ENCODE measurements at regions not wholly inside any gene's neighbourhood (a gene's known extent, or its start where the extent isn't known, plus 50 kb on each side); places are given as distances from the start of the nearest gene placed in this dataset.
A peak's percentile ranks its signal among the peaks of the same experiment; 100 is the strongest.

DNA sequence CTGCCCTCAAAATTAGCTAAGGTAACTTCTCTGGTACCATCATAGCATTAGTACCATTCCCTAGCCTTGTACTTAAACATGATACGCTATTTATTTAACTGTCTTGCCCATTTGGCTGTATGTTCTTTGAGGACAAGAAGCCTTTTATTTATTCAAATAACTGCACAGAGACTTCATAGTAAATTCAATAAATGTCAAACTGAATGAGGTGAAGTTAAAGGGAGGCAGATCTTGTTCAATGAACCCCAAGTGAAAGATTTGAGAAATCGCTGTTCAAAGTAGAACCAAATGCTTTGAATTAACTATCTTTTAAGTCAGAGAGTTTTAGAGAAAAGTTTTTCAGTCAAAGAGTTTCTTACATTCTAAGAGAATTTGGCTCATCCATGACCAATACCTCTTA is 203.6 kb downstream of the GXYLT1 start:
- no peaks in the 10 kb centered on the region for H3K36me3 Mint-ChIP-seq
- DNase-seq, result no peak
- H3K27ac Mint-ChIP-seq, result no peak overlapping the region
- H3K9me3 Mint-ChIP-seq, result peaks cover 0 to 8% (median 4%) of the 10 kb centered on the region in 6 donors
- no peaks in the 10 kb centered on the region for H3K4me1 Mint-ChIP-seq
- peaks cover 2 to 5% (median 3%) of the 10 kb centered on the region in 3 donors for H3K27me3 Mint-ChIP-seq (ENCODE audit: low read depth in 3 of 3)
- H3K4me3 Mint-ChIP-seq, result no peak overlapping the region

- Mint-ChIP-seq H3K4me3 (no peak overlapping the region), H3K9me3 (peaks cover 0 to 7% (median 2%) of the 10 kb centered on the region in 6 donors), H3K4me1 (no peaks in the 10 kb centered on the region), H3K27me3 (ENCODE audit: low read depth in 3 of 3) (peaks cover 2 to 5% (median 3%) of the 10 kb centered on the region in 3 donors), H3K36me3 (no peaks in the 10 kb centered on the region), H3K27ac (no peak overlapping the region)
- no peak for DNase-seq
Measured at GRCh38 chr12:41940571-41940970, 204.1 kb downstream of the GXYLT1 start.

GRCh38 chr12:41936333-41936732 is 208.3 kb downstream of the GXYLT1 start:
- DNase-seq, result no peak
- no peaks in the 10 kb centered on the region for H3K36me3 Mint-ChIP-seq
- H3K9me3 Mint-ChIP-seq, result no peaks in the 10 kb centered on the region
- peaks cover 14 to 16% of the 10 kb centered on the region in 2 donors for H3K4me1 Mint-ChIP-seq
- peaks cover 2 to 13% (median 3%) of the 10 kb centered on the region in 3 donors for H3K27me3 Mint-ChIP-seq (ENCODE audit: low read depth in 3 of 3)
- H3K27ac Mint-ChIP-seq, result no peak overlapping the region
- H3K4me3 Mint-ChIP-seq, result no peak overlapping the region

DNA sequence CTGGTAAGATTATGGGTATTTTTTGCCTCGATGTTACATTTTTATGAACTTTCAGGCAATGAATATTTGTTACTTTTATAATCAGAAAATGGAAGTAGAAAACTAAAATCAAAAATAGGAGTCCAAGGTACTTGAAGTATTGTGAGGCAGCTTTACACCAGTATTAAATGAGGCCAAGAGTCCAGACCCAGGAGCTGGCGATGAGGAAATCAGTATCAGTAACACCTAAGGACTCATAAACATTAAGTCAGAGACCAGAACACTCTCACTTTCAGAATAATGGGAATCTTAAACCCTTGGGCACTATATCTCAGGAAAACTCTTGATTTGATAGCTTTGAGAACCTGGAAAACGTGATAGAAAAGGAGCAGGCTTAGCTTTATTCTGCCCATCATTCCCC is 208.8 kb downstream of the GXYLT1 start:
- H3K4me1 Mint-ChIP-seq, result peaks cover 18 to 20% of the 10 kb centered on the region in 2 donors
- H3K9me3 Mint-ChIP-seq, result no peaks in the 10 kb centered on the region
- no peaks in the 10 kb centered on the region for H3K36me3 Mint-ChIP-seq
- no peak overlapping the region for H3K4me3 Mint-ChIP-seq
- H3K27ac Mint-ChIP-seq, result no peak overlapping the region
- no peak for DNase-seq
- peaks cover 2 to 13% (median 3%) of the 10 kb centered on the region in 3 donors for H3K27me3 Mint-ChIP-seq (ENCODE audit: low read depth in 3 of 3)

- Mint-ChIP-seq H3K4me1 (peaks cover 22 to 34% of the 10 kb centered on the region in 2 donors), H3K27me3 (ENCODE audit: low read depth in 3 of 3) (peaks cover 2 to 13% (median 6%) of the 10 kb centered on the region in 3 donors), H3K9me3 (no peaks in the 10 kb centered on the region), H3K36me3 (no peaks in the 10 kb centered on the region), H3K27ac (peak overlapping the region in 5 of 6 donors; percentile 12 to 76 (median 40)), H3K4me3 (peak overlapping the region; percentile 74 to 94 (median 81))
- DNase-seq, result peak; percentile 7 to 29 (median 21)
Measured at GRCh38 chr12:41932470-41932991, 212.1 kb downstream of the GXYLT1 start.

- H3K4me1 Mint-ChIP-seq, result peaks cover 22 to 34% of the 10 kb centered on the region in 2 donors
- H3K9me3 Mint-ChIP-seq, result no peaks in the 10 kb centered on the region
- peaks cover 0 to 11% (median 6%) of the 10 kb centered on the region in 3 donors for H3K27me3 Mint-ChIP-seq (ENCODE audit: low read depth in 3 of 3)
- DNase-seq, result no peak
- H3K27ac Mint-ChIP-seq, result no peak overlapping the region
- no peaks in the 10 kb centered on the region for H3K36me3 Mint-ChIP-seq
- peak overlapping the region; percentile 48 to 94 (median 54) for H3K4me3 Mint-ChIP-seq
Measured at GRCh38 chr12:41930866-41931437, 213.7 kb downstream of the GXYLT1 start.

GRCh38 chr12:41924111-41924510 is 220.6 kb downstream of the GXYLT1 start:
- no peaks in the 10 kb centered on the region for H3K9me3 Mint-ChIP-seq
- DNase-seq, result no peak
- H3K4me3 Mint-ChIP-seq, result no peak overlapping the region
- peaks cover 0 to 6% (median 3%) of the 10 kb centered on the region in 3 donors for H3K27me3 Mint-ChIP-seq (ENCODE audit: low read depth in 3 of 3)
- no peak overlapping the region for H3K27ac Mint-ChIP-seq
- H3K4me1 Mint-ChIP-seq, result no peaks in the 10 kb centered on the region
- no peaks in the 10 kb centered on the region for H3K36me3 Mint-ChIP-seq

GRCh38 chr12:41923351-41923750 is 221.3 kb downstream of the GXYLT1 start:
- Mint-ChIP-seq H3K36me3 (no peaks in the 10 kb centered on the region), H3K4me3 (no peak overlapping the region), H3K27me3 (ENCODE audit: low read depth in 3 of 3) (peaks cover 0 to 6% (median 3%) of the 10 kb centered on the region in 3 donors), H3K27ac (no peak overlapping the region), H3K9me3 (no peaks in the 10 kb centered on the region), H3K4me1 (no peaks in the 10 kb centered on the region)
- DNase-seq, result no peak

DNA sequence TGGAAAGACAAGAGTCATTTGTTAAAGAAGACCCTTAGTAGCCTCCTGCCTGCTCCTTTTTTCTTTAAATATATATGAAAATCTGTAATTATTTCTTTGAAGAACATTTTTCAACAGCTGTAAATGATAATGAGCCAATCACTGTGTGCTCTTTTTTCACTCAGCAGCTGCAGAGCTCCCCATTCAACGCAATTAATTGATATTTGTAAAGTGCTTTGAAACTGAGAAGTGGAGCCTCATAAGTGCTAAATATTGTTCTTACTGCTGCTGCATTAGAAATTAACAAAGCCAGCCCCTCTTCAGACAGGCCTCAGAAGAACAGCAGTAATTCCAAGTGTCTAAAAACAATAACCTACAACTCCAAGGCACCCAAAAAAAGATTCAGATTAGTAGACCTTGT is 224.3 kb downstream of the GXYLT1 start:
- H3K4me3 Mint-ChIP-seq, result no peak overlapping the region
- no peak overlapping the region for H3K27ac Mint-ChIP-seq
- no peaks in the 10 kb centered on the region for H3K36me3 Mint-ChIP-seq
- peaks cover 0 to 5% (median 0%) of the 10 kb centered on the region in 3 donors for H3K27me3 Mint-ChIP-seq (ENCODE audit: low read depth in 3 of 3)
- no peaks in the 10 kb centered on the region for H3K4me1 Mint-ChIP-seq
- no peak for DNase-seq
- H3K9me3 Mint-ChIP-seq, result peaks cover 0 to 1% (median 0%) of the 10 kb centered on the region in 6 donors

GRCh38 chr12:41919526-41920261 is 225.0 kb downstream of the GXYLT1 start:
- Mint-ChIP-seq H3K4me3 (no peak overlapping the region), H3K4me1 (no peaks in the 10 kb centered on the region), H3K27ac (no peak overlapping the region), H3K36me3 (no peaks in the 10 kb centered on the region), H3K27me3 (ENCODE audit: low read depth in 3 of 3) (peaks cover 0 to 5% (median 0%) of the 10 kb centered on the region in 3 donors), H3K9me3 (peaks cover 0 to 1% (median 0%) of the 10 kb centered on the region in 6 donors)
- DNase-seq, result no peak

GRCh38 chr12:41919048-41919447 is 225.6 kb downstream of the GXYLT1 start:
- DNase-seq, result no peak
- Mint-ChIP-seq H3K9me3 (peaks cover 0 to 1% (median 0%) of the 10 kb centered on the region in 6 donors), H3K36me3 (no peaks in the 10 kb centered on the region), H3K27me3 (ENCODE audit: low read depth in 3 of 3) (peaks cover 0 to 5% (median 0%) of the 10 kb centered on the region in 3 donors), H3K4me3 (no peak overlapping the region), H3K4me1 (no peaks in the 10 kb centered on the region), H3K27ac (no peak overlapping the region)

GRCh38 chr12:41917938-41918341 is 226.7 kb downstream of the GXYLT1 start:
- Mint-ChIP-seq H3K4me3 (no peak overlapping the region), H3K9me3 (peaks cover 0 to 1% (median 0%) of the 10 kb centered on the region in 6 donors), H3K4me1 (no peaks in the 10 kb centered on the region), H3K27ac (no peak overlapping the region), H3K27me3 (ENCODE audit: low read depth in 3 of 3) (peaks cover 0 to 5% (median 1%) of the 10 kb centered on the region in 3 donors), H3K36me3 (no peaks in the 10 kb centered on the region)
- no peak for DNase-seq

DNA sequence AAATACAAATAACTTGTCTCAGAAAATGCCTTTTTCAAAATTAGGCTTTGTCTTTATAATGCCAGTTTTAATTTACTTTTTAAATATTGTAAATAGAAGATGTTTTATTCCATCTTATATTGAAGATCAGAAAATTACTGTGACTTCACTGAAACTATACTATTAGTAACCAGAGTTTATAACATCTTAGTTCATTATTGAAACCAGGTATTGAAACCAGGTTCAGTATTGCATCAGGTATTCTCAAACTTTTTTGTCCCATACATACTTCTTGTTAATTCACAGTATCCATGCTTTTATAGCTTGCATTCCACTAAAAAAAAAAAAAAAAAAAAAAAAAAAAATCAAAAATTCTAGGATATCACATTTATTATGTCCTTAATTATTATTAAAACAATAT is 227.5 kb downstream of the GXYLT1 start:
- H3K9me3 Mint-ChIP-seq, result peaks cover 0 to 1% (median 0%) of the 10 kb centered on the region in 6 donors
- no peaks in the 10 kb centered on the region for H3K4me1 Mint-ChIP-seq
- no peak overlapping the region for H3K27ac Mint-ChIP-seq
- H3K36me3 Mint-ChIP-seq, result no peaks in the 10 kb centered on the region
- no peak for DNase-seq
- no peak overlapping the region for H3K4me3 Mint-ChIP-seq
- H3K27me3 Mint-ChIP-seq (ENCODE audit: low read depth in 3 of 3), result peaks cover 0 to 5% (median 1%) of the 10 kb centered on the region in 3 donors

- no peak for DNase-seq
- Mint-ChIP-seq H3K4me1 (no peaks in the 10 kb centered on the region), H3K4me3 (no peak overlapping the region), H3K36me3 (no peaks in the 10 kb centered on the region), H3K27me3 (ENCODE audit: low read depth in 3 of 3) (peaks cover 0 to 3% (median 0%) of the 10 kb centered on the region in 3 donors), H3K27ac (no peak overlapping the region), H3K9me3 (no peaks in the 10 kb centered on the region)
Measured at GRCh38 chr12:41910578-41911320, 233.9 kb downstream of the GXYLT1 start.
